ENCODE measurements at regions not wholly inside any gene's neighbourhood (a gene's known extent, or its start where the extent isn't known, plus 50 kb on each side); places are given as distances from the start of the nearest gene placed in this dataset.

- no peak for TF ChIP-seq ZFX (IDR thresholded peaks at IDR 0.05)
These were observed 155.7 kb upstream of the SOX1 start for GRCh38 chr13:111911121-111911720.

GRCh38 chr13:111911754-111912452, 155.0 kb upstream of the SOX1 start:
- H3K27ac ChIP-seq: no peak overlapping the region
- no peak for TF ChIP-seq ZFX (IDR thresholded peaks at IDR 0.05)
- TF ChIP-seq CTCF (conservative IDR thresholded peaks at IDR 0.05): no peak

More at GRCh38 chr13:111911121-111911720, 155.7 kb upstream of the SOX1 start:
- H3K27ac ChIP-seq: no peak overlapping the region

GRCh38 chr13:111912453-111912866, 154.5 kb upstream of the SOX1 start:
- H3K27ac ChIP-seq: no peak overlapping the region
- TF ChIP-seq CTCF (conservative IDR thresholded peaks at IDR 0.05) (no peak), ZFX (IDR thresholded peaks at IDR 0.05) (no peak)

GRCh38 chr13:111912991-111913760, 153.8 kb upstream of the SOX1 start:
- TF ChIP-seq CTCF (conservative IDR thresholded peaks at IDR 0.05) (no peak), ZFX (IDR thresholded peaks at IDR 0.05) (no peak)

GRCh38 chr13:111913761-111914140, 153.2 kb upstream of the SOX1 start:
- TF ChIP-seq CTCF (conservative IDR thresholded peaks at IDR 0.05): no peak
- TF ChIP-seq ZFX (IDR thresholded peaks at IDR 0.05): no peak
- no peak overlapping the region for H3K27ac ChIP-seq

More at GRCh38 chr13:111912991-111913760, 153.8 kb upstream of the SOX1 start:
- H3K27ac ChIP-seq: no peak overlapping the region

- no peak overlapping the region for H3K27ac ChIP-seq
- TF ChIP-seq CTCF (conservative IDR thresholded peaks at IDR 0.05) (no peak), ZFX (IDR thresholded peaks at IDR 0.05) (no peak)
These were observed 152.5 kb upstream of the SOX1 start for GRCh38 chr13:111914241-111915103.

GRCh38 chr13:111915104-111915551, 151.8 kb upstream of the SOX1 start:
- H3K27ac ChIP-seq: no peak overlapping the region
- no peak for TF ChIP-seq ZFX (IDR thresholded peaks at IDR 0.05)
- no peak for TF ChIP-seq CTCF (conservative IDR thresholded peaks at IDR 0.05)

All from C4-2B (cell line).